Thyroid gland (tissue), 4 donors: ENCODE measurements at regions not wholly inside any gene's neighbourhood (a gene's known extent, or its start where the extent isn't known, plus 50 kb on each side); places are given as distances from the start of the nearest gene placed in this dataset. TPM values are rescaled to one million over a fixed set of nuclear protein-coding genes. Genes with fewer than 3 reads are reported as not detected.
"Not testable (repeated sequence)": the region's sequence is repeated elsewhere in the genome, so short reads cannot be mapped to it uniquely, and the experiment has no call there.

ENCODE experiments used
- DNase-seq, 2 donors: peaks; one replicate each; pipeline ENCODE4 v3.0.0-alpha.2; 2019
- H3K27ac ChIP-seq, 3 donors: fragments of 200-600 bp; sonication (generic); 1 replicate in 2 of 3; 2 replicates in 1 of 3; pipeline ENCODE4 v1.5.1; 2016 to 2019; ENCODE audit warnings: mild to moderate bottlenecking in 1 of 3, moderate library complexity in 1 of 3
- H3K27me3 ChIP-seq: fragments of 200-600 bp; sonication (generic); one replicate; pipeline ENCODE4 v1.5.1; 2019
- H3K36me3 ChIP-seq, 2 donors: fragments of 200-600 bp; sonication (generic); one replicate each; pipeline ENCODE4 v1.5.1; 2016 to 2019
- H3K4me1 ChIP-seq, 2 donors: fragments of 200-600 bp; sonication (generic); one replicate each; pipeline ENCODE4 v1.5.1; 2017 to 2019
- H3K4me3 ChIP-seq, 3 donors: fragments of 200-600 bp; sonication (generic); replicated peaks in 1 of 3; 1 replicate in 2 of 3; 2 replicates in 1 of 3; pipeline ENCODE4 v1.5.1; 2016; ENCODE audit warnings: mild to moderate bottlenecking in 1 of 3
- H3K9me3 ChIP-seq: fragments of 200-600 bp; sonication (generic); one replicate; pipeline ENCODE4 v1.5.1; 2017
- WGBS, 2 donors: methylation state at CpG; one replicate each; pipeline ENCODE4 v1.1.5; 2017; 5-methylcytosine and 5-hydroxymethylcytosine counted together
- intact Hi-C: fragments of 100-400 bp; cut with DNase I; formaldehyde crosslinking; loops from one replicate; pipeline ENCODE4 v1.15.1; 2023
- small RNA-seq: library from RNA; depleted of rRNA; stranded (forward); fragments of <200 nt; gene quantifications from one replicate; pipeline ENCODE3, GENCODE V24; 2016

DNA sequence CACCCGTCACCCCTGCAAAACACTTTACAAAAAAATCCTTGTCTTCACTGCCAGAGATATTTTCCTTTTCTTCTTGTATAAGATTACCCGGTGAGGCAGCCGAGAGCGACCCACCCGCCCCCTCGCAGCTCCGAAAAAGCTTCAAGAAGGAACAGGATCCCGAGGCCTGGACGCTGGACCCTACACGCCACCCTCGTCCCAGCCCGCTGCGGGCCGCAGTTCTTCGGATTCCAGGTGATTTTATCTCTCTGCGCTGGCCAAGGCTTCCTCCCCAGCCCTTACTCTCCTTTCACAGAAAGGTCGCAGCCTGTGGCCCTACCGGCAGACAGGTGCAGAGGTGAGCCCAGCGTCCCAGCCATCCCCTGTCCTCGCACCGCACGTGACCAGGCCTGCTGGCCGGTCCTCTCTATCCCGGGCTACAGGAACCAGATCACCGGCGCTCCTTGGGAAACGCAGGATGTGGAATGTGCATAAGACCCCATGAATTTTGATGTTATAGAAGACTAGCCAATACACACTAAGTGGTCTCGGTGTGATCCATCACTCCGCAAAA, 2993.5 kb upstream of the TEKT4 start:
- H3K27ac ChIP-seq, H3K36me3 ChIP-seq, DNase-seq, H3K9me3 ChIP-seq, H3K4me3 ChIP-seq, H3K4me1 ChIP-seq, H3K27me3 ChIP-seq, intact Hi-C loops: not testable (repeated sequence)
- WGBS, 2 donors = 89 to 91% methylated on average over 29 of the region's 29 CpGs

DNA sequence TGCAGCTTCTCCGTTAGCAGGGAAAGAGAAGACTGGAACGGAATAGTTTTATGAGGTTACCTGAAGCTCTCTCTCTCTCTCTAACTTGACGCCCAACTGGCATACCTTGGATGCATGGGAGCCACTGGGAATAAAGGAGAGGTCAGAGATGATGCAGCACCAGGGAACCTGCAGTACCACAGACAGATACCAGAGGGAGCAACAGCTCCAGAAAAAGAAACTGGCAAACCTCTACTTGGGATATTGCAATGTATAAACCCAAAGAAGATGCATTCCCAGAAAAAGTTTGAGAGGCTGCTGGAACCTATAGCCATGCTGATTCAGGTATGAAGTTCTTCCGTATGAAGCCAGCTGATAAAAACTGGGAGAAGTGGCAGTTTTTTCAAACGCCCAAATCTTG, 2976.1 kb upstream of the TEKT4 start:
- H3K9me3 ChIP-seq, H3K27me3 ChIP-seq, H3K27ac ChIP-seq, intact Hi-C loops, H3K4me1 ChIP-seq, H3K36me3 ChIP-seq, DNase-seq, H3K4me3 ChIP-seq: not testable (repeated sequence)
- WGBS, 2 donors = 15 to 24% methylated on average over 5 of the region's 5 CpGs

DNA sequence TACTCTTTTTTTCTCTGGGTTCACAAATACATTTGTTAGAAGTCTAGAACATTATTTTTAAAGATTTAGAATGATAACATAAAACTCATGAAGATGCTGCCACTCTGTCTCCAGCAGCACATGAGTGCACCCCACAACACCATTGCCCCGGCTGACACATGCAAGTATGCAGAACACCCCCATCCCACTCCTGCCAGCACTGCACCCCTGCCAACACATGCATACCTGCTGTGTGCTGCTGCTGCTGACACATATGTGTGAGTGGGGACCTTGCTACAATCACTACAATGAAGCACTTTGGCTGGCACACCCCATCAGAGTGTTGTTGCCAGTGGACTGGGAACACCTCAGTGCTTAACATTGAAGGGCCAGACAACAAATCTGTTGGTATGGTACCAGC, 2953.6 kb upstream of the TEKT4 start:
- H3K4me1 ChIP-seq, DNase-seq, H3K4me3 ChIP-seq, H3K9me3 ChIP-seq, H3K36me3 ChIP-seq, H3K27ac ChIP-seq, intact Hi-C loops, H3K27me3 ChIP-seq: not testable (repeated sequence)
- 67 to 79% methylated on average over 1 of the region's 1 CpG for WGBS, 2 donors

Small RNA genes lying in the stretch of these regions (small RNA-seq; reads per million reads assigned to genes)
- gene AC127391.1 = not detected
